GM21360 (cell line): ENCODE measurements at regions not wholly inside any gene's neighbourhood (a gene's known extent, or its start where the extent isn't known, plus 50 kb on each side); places are given as distances from the start of the nearest gene placed in this dataset.

Source experiments
- ATAC-seq: cut with Tn5 transposase; IDR thresholded peaks from one replicate; pipeline ENCODE4 v1.9.1; 2021; ENCODE audit warnings: mild to moderate bottlenecking, moderate library complexity; ENCODE audit not compliant: unreplicated experiment

DNA sequence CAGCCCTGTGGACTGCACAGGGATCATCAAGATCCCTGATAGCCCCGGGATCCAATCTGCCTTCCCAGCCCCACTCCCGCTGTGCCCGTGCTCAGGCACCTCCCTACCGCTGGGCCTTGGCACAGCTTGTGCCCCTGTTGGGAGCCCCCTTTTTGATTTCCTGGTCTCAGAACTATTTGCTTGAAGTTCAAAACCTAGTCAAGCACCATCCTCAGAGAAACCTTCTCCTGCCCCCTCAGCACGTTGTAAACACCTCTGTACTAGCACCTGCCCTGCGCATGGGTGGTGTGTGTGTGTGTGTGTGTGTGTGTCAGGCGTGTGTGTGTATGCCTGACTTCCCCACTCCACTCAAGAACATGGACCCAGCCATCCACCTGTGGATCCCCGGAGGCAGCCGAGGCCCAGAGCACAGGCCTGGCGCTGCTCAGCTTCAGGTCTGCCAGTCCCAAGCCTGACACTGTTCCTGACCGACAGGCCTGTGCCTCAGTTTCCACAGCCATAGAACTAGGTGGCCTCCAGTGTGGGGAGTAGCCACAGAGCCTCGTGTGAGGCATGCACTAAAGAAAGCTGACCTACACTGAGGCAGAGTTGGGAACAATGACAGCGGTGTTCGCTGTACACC is 65.5 kb downstream of the ADRA2C start:
- ATAC-seq = no peak

DNA sequence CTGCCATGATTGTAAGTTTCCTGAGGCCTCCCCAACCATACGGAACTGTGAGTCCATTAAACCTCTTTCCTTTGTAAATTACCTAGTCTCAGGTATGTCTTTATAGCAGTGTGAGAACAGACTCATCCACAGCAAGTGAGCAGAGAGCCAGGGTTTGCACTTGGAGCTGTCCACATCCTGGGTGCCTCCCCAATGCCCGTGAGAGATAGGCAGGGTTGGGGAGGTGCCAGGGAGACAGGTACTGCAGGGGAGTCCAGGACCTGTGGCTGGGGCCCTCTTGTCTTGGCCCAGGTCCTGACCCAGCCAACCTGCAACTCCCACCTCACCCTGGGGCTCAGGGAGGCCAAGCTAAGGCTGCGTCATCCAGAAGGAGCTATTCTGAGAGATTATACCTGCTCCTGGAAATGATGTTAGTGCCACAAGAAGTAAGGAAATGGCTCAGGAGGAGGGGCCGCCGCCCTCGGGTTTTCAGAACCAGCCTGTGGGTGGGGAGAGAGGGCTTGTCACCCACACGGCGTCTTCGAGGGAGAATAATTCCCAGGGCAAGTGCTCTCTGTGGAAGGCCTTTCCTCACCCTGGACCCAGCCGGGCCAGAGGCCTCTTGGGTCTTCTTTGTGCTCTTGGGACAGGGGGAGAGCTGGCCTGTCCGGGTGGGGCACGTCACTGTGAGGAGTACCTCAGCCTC is 66.5 kb downstream of the ADRA2C start:
- no peak for ATAC-seq

DNA sequence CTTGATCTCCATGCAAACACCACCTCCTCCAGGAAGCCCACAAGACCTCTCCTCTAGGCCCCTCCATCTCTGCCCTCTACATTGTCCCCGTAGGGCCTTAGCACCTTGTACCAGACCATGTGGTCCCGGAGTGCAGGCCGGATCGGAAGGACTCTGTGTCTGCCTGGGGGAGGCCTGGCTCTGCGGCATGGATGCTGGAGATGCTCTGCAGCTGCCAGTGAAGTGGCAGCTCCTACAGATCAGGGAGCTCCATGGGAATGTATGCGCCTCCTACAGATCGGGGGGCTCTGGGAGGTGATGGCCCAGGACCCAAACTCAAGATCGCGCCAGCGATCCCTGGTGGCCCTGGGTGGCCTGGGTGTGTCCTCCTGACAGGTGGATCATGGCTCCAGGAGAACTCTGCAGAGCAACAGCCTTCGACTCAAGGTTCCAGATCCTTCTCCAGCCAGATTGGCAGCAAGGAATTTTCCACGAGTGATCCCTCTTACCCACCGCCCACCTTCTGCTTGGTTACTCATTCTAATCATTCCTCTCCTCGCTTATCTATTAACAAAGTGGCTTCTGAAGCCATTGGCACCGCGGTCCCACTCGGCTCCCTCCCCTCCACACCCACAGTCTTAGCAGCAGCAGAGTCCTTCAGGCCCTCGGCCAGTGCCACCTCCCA is 67.3 kb downstream of the ADRA2C start:
- ATAC-seq = no peak

DNA sequence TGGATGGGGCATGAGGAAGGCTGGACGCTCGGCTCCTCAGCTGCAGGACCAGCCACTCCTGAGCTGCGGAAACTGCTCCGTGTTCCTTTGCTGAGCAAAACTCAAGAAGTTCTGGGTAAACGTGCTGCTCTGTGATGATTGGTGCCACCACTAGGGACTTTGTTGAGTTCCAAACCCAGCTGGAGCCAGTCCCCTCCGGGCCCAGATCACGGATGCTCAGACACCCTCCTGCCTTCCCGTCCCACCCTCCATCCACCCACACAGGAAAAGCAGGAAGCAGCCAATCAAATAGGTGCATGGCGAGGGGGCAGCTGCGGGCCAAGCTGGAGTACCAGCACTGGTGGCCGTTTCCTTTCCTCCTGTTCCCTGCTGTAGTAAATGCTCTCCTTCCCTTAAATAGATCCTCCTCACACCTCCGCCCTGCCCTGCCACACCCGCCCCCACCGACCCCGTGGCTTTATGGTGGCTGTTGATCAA is 68.0 kb downstream of the ADRA2C start:
- no peak for ATAC-seq

DNA sequence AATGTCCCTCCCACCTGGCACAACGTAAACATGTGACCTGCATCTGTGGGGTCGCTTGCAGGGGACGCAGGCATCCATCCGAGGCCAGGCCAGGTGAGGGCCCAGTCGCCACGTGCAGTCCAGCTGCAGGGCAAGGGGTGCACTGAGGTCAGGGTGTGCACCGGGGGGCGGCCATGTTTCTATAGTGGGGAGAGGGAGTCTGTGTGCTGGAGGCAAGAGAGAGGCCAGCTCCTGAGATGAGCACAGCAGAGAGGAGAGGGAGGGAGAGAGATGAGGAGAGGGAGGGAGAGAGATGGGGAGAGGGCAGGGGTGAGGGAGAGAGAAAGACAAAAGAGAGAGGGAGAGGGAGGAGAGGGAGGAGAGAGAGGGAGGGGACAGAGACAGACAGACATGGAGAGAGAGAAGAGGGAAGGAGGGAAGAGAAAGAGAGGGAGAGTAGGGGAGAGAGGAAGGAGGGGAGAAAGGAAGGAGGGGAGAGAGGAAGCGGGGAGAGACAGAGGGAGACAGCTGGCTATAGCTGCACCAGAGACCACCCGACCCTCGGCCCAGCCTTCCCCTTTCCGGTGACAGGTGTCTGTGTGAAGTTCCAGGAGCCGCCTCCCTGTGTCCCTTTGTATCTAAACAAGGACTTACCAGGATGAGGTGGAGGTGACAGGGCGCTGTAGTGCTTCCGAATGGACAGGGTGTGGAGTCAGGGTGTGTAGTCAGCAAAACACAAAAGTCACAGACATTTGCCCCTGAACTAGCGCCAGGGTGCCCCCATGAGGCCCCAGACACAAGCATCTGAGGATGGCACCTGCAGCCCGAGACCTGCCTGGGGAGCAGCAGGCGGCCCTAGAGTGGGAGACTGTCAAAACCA is 68.7 kb downstream of the ADRA2C start:
- no peak for ATAC-seq

DNA sequence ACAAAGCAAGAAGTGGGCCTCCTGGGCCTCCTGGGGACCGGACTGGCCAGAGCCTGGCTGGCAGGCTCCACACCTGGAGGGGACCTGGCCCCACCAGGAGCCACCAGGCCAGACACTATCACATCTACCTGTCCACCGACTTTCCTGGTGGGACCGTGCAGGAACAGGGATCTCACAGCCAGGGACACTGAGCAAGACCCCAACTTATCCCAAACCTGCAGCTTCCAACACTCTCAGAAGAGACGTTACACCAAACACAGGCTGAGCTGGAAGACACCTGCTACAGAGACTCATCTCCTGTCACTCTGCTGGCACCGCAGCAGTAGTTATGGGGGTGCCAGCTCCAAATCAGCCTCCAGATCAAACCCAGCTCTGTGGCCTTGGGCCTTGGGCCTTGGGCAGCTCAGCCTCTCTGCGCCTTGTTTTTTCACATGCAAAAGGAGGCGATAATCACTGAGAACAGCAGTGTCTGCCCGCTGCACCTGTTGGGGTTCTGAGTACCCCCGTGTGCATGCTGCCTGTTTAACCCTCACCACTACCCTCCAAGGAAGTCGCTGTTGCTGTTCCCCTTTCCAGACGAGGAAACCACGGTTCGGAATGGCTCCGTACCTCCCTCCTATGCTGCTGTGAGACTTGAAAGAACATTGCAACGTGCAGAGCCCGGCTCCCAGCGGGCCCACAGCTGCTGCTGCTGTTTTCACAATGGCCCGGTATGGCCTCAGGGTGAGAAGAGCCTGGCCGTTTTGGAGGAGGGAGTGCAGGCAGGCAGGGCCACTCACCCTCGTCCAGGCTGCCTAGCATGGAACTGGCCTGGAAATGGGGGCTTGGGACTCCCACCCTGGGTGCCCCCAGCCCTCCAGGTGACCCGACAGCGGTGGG is 69.6 kb downstream of the ADRA2C start:
- no peak for ATAC-seq

DNA sequence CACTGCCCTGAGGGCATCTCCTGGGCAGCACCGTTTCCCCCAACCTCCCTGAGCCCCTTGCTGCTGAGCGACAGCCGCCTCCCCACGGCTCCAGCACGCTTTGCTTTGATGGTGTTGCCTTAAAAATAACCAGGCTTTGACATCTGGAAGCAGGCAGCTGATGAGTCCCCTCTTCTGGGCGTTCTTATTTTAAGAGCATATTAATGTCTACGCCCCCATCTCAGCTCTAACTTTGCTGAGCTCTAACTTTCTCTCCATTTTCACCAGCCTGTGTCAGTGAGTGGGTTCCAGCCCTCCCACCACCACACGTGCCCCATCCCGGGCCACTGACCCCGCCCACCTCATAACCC is 70.2 kb downstream of the ADRA2C start:
- ATAC-seq = no peak

DNA sequence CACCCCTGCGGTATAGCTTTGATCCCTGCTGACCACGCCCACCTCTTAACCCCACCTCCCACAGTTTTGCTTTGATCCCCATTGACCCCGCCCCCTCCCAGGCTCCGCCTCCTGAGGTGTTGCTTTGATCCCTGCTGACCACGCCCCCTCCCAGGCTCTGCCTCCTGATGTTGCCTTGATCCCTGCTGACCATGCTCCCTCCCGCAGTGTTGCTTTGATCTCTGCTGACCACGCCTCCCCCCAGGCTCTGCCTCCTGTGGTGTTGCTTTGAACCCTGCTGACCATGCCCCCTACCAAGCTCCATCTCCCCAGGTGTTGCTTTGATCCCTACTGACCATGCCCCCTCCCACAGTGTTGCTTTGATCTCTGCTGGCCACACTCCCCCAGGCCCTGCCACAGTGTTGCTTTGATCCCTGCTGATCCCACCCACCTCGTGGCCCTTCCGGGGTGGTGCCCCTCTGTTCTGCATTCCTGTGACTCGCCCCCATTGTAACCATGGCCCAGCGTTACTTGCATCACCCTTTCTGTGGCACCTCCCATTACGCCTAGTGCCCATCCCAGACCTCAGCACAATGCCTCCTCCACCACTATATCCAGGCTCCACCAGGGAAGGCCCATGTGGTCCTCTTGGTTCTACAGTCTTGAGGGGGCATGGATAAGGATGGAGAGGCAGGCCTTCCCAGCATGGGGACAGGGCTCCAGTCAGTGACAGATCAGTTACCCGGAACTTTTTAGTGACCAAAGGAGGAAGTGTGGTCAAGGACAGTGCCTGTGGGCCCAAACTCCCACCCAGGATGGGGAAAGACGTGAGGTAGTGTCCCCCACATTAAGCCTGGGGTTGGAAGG is 70.8 kb downstream of the ADRA2C start:
- no peak for ATAC-seq

DNA sequence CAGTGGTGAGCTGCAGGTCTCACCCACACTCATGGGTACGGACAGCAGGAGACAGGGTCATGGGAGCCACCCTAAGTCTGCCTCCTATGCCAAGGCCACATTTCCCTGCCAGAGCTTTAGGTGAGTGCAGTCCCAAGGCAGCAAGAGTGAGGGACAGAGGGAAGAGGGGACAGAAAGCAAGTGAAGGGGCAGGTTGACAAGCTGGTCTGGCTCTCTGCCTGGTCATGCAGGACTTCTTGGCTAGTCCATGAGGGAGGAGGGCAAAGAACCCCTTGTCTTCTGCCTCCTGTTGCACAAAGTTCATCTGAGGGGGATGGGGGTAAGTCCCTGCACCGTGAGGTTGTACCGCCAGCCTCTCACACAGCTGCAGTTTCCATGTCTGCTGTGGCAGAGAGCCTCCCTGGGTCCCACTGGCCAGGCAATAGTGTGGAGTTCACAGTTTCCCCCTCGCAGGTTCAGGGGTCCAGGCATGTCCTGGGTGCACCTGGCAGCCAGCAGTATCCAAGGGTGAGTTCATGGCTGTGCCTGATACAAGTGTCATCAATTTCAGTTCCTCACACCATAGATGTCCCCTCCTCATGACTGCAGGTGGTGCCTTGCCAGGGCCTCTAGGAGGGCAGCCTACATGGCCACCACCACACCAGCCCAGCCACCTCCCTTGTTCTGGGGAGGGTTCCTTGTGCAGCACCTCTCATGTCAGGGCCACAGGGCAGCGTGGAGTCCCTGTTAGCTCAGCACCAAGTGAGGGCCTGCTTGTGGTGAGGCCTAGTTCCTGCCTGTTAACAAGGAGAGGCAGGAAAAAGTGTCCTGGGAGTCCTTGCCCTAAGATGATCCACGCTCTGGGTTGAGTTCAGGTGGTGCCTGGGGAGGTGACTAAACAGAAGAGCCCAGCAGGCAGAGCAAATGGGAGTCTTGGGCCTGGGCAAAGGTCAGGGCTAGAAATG is 72.5 kb downstream of the ADRA2C start:
- ATAC-seq = no peak

DNA sequence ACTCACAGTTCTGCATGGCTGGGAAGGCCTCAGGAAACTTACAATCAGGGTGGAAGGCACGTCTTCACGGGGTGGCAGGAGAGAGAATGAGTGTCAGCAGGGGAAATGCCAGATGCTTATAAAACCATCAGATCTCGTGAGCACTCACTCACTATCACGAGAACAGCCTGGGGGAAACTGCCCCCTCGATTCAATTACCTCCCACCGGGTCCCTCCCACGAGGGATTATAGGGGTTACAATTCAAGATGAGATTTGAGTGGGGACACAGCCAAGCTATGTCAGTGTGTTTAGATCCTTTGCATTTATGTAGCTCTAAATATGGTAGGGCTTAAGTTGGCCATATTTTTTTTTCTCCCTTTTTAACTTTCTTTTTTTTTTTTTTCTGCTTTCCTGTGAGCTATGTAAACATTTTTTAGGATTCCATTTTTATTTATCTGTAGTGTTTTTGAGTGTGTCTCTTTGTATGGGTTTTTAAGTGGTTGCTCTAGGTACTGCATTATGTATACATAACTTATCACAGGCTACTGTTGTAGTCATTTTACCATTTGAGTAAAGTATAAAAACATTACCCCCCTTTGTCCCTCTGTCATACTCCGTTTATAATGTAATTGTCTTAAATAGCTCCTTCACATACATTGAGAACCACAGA is 79.0 kb downstream of the ADRA2C start:
- ATAC-seq = no peak

DNA sequence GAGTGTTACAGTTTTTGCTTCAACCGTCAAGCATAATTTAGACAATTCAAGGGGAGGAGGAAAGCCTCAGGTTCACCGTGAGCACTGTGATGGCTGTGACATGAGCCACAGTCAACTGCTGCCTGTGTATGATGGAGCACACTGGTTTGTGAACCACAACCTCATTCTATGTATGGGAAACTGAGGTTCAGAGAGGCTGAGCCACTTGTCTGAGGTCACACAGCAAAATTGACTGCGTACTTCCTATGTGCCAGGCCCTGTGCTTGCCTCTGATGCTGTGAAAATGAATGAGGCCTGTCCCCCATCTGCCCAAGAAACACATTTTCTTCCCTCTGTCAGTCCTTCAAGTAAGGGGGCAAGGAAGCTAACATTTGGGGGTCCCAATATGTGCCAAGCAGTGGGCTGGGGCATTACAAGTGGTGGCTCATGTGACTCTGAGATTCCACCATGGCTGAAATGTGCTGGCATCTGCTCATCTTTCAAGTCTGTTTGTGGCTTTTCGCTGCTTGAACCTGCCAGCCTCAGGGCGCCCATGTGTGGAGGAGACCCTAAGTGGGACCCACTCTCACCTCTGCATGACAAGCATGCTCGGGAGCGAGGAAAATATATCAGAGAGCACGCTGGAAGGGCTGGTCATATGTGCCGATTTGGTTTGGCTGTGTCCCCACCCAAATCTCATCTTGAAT is 79.7 kb downstream of the ADRA2C start:
- no peak for ATAC-seq

DNA sequence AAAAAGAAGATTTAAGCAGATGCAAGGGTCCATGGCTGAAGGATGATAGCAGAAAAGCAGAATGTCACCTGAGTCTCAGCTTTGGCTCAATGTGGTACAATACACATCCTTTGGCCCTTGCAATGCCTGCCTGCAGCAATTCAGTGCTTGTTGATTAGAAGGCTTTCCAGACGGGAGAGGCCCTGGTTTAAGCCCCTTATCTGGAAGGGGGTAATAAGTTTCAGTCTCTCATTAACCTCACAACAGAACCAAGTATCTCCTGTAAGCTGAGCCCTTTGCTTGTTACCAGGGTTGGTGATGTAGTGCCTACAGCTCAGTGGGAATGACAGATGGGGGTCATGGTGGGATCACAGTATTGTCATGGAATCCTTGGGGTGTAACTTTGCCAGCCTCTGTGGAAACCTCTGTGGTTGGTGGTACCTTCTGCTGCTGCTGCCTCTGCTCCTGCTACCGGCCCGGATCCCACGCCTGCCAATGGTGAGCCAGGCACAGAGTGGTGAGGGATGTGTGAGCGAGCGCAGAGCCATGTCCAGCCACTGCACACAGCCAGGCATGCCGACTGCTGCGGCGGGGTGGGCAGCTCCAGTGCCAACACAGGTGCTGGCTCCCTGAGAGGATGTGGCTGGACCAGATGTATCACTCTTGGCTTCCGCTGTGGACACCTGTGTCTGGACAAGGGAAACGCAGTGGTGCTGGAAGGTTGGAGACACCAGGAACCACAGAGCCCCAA is 81.2 kb downstream of the ADRA2C start:
- ATAC-seq = no peak

DNA sequence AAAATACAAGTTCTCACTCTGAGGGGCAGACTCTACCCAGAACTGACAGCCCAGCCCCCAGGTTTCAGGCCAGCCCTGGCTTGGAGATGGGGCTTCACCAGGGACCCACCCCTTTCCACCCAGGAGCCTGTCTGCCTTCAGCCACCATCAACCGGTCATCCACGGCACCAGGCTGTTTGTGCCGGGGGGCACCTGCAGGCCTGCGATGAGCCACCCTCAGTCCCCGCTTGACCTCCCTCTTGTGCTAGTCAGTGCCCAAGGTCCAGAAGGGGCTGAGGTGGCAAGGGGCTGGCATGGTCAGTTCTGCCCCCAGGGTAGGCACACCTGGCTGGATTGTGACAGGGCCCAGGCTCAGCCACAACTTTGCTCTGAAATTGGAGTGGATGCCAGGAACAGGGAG is 82.1 kb downstream of the ADRA2C start:
- no peak for ATAC-seq

DNA sequence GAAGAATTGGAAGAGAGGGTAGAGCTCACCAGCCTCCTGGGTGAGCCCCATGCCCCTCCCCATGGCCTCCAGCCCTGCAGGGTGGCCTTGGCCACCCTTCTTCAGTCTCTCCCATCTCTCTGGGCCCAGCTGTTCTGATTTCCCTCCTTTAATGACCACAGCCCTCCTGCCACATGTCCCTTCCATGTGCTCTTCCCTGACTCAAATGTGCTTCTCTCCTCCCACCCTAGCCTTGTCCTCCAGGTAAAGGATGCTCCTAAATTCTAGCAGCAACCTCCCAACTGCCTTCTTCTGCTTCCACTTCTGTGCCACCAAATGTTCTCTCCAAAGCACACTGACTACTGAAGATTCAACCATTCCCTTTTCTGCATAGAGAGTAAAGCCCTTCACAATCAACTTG is 83.0 kb downstream of the ADRA2C start:
- no peak for ATAC-seq

DNA sequence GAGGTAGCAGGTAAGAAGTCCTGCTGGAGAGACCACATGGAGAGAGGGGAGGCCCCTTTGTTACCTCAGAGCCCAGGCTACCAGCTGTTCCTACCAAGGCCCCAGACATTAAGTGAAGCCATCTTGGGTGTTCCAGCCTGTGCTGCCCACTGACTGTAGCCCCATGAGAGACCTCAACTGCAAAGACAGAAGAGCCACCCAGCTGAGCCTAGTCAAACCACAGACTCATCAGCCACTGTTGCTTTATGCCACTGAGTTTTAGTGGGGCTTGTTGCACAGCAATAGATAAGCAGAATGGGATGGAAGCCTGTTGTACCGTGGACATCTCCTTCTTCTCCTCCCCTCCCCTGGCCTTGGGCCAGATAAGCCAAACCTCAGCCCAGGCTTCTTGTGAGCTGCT is 83.9 kb downstream of the ADRA2C start:
- ATAC-seq = no peak

DNA sequence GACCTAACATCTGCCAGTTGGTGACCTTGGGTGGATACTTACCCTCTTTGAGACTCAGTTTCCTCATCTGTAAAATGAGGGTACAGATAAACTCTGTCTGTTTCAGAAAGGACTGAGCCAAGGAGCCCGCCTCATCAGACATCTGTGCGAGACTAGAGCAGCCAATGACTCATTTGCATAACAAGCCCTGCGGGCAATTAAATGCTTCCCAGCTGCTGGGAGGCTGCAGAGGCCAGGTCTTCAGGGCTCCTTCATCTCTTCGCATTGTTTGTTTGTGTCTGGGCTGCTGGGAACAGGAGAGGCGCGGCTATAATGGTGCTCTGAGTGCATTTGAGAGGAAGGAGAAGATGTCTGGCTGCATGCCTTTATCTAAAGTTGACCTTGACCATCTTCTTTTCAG is 85.0 kb downstream of the ADRA2C start:
- no peak for ATAC-seq

DNA sequence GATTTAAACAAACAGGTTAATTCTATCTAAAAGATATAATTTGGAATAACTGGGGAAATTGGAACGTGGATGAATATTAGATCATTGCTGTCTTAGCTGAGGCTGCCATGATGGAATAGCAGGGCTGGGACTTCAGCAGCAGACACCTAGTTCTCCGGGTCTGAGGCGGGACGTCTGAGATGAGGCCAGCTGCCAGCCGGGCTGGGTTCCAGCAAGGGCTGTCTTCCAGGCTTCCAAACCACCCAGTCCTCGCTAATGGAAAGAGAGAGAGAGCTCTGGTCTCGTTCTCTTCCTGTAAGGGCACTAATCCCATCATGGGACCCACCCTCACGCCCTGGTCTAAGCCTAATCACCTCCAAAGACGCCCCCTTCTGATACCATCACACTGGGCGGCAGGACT is 85.7 kb downstream of the ADRA2C start:
- no peak for ATAC-seq
